ENCODE measurements at regions not wholly inside any gene's neighbourhood (a gene's known extent, or its start where the extent isn't known, plus 50 kb on each side); places are given as distances from the start of the nearest gene placed in this dataset.

DNA sequence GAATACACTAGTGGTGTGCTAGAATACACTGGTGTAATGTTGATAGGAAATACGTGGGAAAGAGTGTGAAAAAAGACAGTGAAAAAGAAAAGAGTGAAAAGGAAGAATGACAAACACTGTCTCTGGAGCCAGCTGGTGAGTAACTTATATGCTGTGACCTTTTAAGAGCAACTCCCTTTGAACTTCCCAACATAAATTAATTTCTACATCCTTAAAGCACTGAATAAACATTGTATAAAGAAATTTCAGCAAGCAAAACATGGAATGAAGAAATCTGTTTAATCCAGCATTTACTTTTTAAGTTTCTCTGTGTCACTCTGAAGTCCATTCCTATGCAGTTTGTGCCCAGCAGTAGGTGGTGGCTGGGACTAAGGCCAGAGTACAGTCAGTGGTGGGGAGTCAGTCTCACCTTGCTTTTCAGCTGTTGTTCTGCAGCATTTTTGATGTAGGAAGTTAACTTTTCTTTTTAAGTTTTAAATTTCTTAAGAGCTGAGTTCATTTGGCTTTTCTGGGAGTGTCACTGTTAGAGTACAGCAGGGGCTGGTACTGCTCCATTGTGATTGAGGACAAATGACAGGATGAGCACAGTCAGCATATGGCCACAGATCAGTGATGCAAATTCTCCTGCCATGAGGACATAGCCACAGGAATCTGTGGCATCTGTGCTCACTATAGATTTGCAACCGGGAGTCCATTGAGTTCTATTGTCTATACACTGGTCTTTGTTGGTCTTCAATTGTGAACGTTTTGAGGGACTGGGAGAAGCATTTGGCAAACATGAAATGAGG lies 321.8 kb downstream of the ZNF248 start:
- no peak overlapping the region for H3K4me2 ChIP-seq
- Mint-ChIP-seq H3K4me1 (no peaks in the 10 kb centered on the region), H3K9me3 (peaks cover 98% of the 10 kb centered on the region), H3K36me3 (ENCODE audit: low read depth) (peaks cover 51% of the 10 kb centered on the region), H3K27me3 (ENCODE audit: insufficient read depth, low read depth, poor library complexity) (no peaks in the 10 kb centered on the region), H3K27ac (no peak overlapping the region), H3K4me3 (no peak overlapping the region)
- no peak for DNase-seq (ENCODE audit: low spot score)
- no peak for ATAC-seq
- H3K27ac ChIP-seq (ENCODE audit: low read depth) = no peak overlapping the region
- no peaks in the 10 kb centered on the region for H3K4me1 ChIP-seq (ENCODE audit: insufficient read depth)
- H3K27me3 ChIP-seq (ENCODE audit: insufficient read depth) = no peaks in the 10 kb centered on the region
- no peaks in the 10 kb centered on the region for H4K20me1 ChIP-seq (replicated peaks; ENCODE audit: insufficient read depth)
- H2AFZ ChIP-seq = no peak overlapping the region
- no peaks in the 10 kb centered on the region for H3K79me2 ChIP-seq (replicated peaks; ENCODE audit: insufficient read depth)
- peaks cover 5% of the 10 kb centered on the region; the same call in 1 of the 2 replicates for H3K36me3 ChIP-seq (ENCODE audit: insufficient read depth)
- H3K9me2 ChIP-seq (ENCODE audit: insufficient read depth) = no peaks in the 10 kb centered on the region
- H3F3A ChIP-seq (replicated peaks; ENCODE audit: low read depth) = no peaks in the 10 kb centered on the region
- TF ChIP-seq EZH2 (IDR thresholded peaks at IDR 0.05; ENCODE audit: low read depth, unreplicated experiment) = no peak
- no peak for TF ChIP-seq POLR2AphosphoS5 (IDR thresholded peaks at IDR 0.05; ENCODE audit: low read depth)
- no peak for TF ChIP-seq EZH2phosphoT487 (IDR thresholded peaks at IDR 0.05; ENCODE audit: unreplicated experiment)
- TF ChIP-seq CREB1 (CRISPR knock-in tag; IDR thresholded peaks at IDR 0.05; ENCODE audit: low read depth) = no peak
- H3K4me3 ChIP-seq = no peak overlapping the region

- H3K4me1 Mint-ChIP-seq = no peaks in the 10 kb centered on the region
- Histone ChIP-seq H3K27me3 (ENCODE audit: insufficient read depth) (no peaks in the 10 kb centered on the region), H3K4me2 (no peak overlapping the region), H2AFZ (no peak overlapping the region), H4K20me1 (replicated peaks; ENCODE audit: insufficient read depth) (no peaks in the 10 kb centered on the region), H3K79me2 (replicated peaks; ENCODE audit: insufficient read depth) (no peaks in the 10 kb centered on the region), H3K4me3 (no peak overlapping the region), H3K4me1 (ENCODE audit: insufficient read depth) (no peaks in the 10 kb centered on the region), H3K9me2 (ENCODE audit: insufficient read depth) (no peaks in the 10 kb centered on the region), H3F3A (replicated peaks; ENCODE audit: low read depth) (no peaks in the 10 kb centered on the region), H3K27ac (ENCODE audit: low read depth) (no peak overlapping the region), H3K36me3 (ENCODE audit: insufficient read depth) (peaks cover 6% of the 10 kb centered on the region; the same call in 1 of the 2 replicates)
- H3K27me3 Mint-ChIP-seq (ENCODE audit: insufficient read depth, low read depth, poor library complexity) = no peaks in the 10 kb centered on the region
- H3K36me3 Mint-ChIP-seq (ENCODE audit: low read depth) = peaks cover 48% of the 10 kb centered on the region
- ATAC-seq (no peak), DNase-seq (ENCODE audit: low spot score) (no peak)
- H3K27ac Mint-ChIP-seq = no peak overlapping the region
- peaks cover 98% of the 10 kb centered on the region for H3K9me3 Mint-ChIP-seq
- H3K4me3 Mint-ChIP-seq = no peak overlapping the region
- no peak for TF ChIP-seq CREB1 (CRISPR knock-in tag; IDR thresholded peaks at IDR 0.05; ENCODE audit: low read depth)
- TF ChIP-seq ZNF114 (CRISPR knock-in tag; IDR thresholded peaks at IDR 0.05) = no peak
- no peak for TF ChIP-seq ZNF462 (CRISPR knock-in tag; IDR thresholded peaks at IDR 0.05)
- no peak for TF ChIP-seq POLR2AphosphoS5 (IDR thresholded peaks at IDR 0.05; ENCODE audit: low read depth)
- TF ChIP-seq JUNB (IDR thresholded peaks at IDR 0.05; ENCODE audit: unreplicated experiment) = no peak
- TF ChIP-seq, protein P1, sequence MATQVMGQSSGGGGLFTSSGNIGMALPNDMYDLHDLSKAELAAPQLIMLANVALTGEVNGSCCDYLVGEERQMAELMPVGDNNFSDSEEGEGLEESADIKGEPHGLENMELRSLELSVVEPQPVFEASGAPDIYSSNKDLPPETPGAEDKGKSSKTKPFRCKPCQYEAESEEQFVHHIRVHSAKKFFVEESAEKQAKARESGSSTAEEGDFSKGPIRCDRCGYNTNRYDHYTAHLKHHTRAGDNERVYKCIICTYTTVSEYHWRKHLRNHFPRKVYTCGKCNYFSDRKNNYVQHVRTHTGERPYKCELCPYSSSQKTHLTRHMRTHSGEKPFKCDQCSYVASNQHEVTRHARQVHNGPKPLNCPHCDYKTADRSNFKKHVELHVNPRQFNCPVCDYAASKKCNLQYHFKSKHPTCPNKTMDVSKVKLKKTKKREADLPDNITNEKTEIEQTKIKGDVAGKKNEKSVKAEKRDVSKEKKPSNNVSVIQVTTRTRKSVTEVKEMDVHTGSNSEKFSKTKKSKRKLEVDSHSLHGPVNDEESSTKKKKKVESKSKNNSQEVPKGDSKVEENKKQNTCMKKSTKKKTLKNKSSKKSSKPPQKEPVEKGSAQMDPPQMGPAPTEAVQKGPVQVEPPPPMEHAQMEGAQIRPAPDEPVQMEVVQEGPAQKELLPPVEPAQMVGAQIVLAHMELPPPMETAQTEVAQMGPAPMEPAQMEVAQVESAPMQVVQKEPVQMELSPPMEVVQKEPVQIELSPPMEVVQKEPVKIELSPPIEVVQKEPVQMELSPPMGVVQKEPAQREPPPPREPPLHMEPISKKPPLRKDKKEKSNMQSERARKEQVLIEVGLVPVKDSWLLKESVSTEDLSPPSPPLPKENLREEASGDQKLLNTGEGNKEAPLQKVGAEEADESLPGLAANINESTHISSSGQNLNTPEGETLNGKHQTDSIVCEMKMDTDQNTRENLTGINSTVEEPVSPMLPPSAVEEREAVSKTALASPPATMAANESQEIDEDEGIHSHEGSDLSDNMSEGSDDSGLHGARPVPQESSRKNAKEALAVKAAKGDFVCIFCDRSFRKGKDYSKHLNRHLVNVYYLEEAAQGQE (IDR thresholded peaks at IDR 0.05; ENCODE audit: unreplicated experiment) = no peak
- TF ChIP-seq EZH2 (IDR thresholded peaks at IDR 0.05; ENCODE audit: low read depth, unreplicated experiment) = no peak
- no peak for TF ChIP-seq CTCF (conservative IDR thresholded peaks at IDR 0.05; ENCODE audit: low read depth in 2 of 2)
Measured at GRCh38 chr10:37534166-37534565, 323.2 kb downstream of the ZNF248 start.
